ENCODE measurements at regions not wholly inside any gene's neighbourhood (a gene's known extent, or its start where the extent isn't known, plus 50 kb on each side); places are given as distances from the start of the nearest gene placed in this dataset.

GRCh38 chr5:158116965-158117364 is 258.0 kb upstream of the CLINT1 start:
- H3K27ac ChIP-seq (ENCODE audit: control insufficient read depth, insufficient read depth, low read length), result no peak overlapping the region

DNA sequence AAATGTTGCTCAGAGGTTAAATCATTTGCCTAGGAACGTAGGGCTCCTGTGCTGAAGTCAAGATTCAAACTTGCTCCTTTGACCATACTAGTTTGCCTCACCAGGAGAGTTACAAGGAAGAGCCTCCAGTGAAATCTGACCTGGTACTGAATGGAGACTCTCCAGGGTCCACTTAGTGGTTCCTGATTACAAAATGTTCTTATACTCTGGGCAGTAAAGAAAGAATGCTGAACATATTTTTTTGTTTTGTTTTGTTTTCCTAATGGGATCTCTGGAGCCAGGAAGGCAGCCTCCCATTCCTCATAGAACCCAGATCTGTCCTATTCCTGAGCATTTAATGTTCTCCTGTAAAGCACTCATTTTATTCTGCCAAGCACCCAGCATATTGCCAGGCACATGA is 256.5 kb upstream of the CLINT1 start:
- dilution Hi-C loops (cut with MboI; ENCODE audit: extremely low pct_ligation_motif_present, low sequenced_read_pairs), result no loop called here
- FAIRE-seq (no peak), DNase-seq (ENCODE audit: low read depth, low spot score) (no peak)
- no peak overlapping the region for H3K4me3 ChIP-seq (ENCODE audit: control insufficient read depth in 2 of 3, extremely low read depth in 1 of 3, insufficient read depth in 2 of 3, low read depth in 1 of 3, low read length in 3 of 3)
- H3K9me1 ChIP-seq (ENCODE audit: control insufficient read depth, extremely low read depth, insufficient read depth, low read length), result no peaks in the 10 kb centered on the region
- H3K4me1 ChIP-seq (ENCODE audit: control insufficient read depth, extremely low read depth, insufficient read depth, low read length), result peaks cover 4% of the 10 kb centered on the region
- no peaks in the 10 kb centered on the region for H3K36me3 ChIP-seq (ENCODE audit: control insufficient read depth in 2 of 2, extremely low read depth in 1 of 2, insufficient read depth in 2 of 2, low read length in 2 of 2)
- no peaks in the 10 kb centered on the region for H3K79me2 ChIP-seq (ENCODE audit: control insufficient read depth, insufficient read depth, low read length)
- H3K27me3 ChIP-seq (ENCODE audit: control insufficient read depth, extremely low read depth, insufficient read depth, low read length), result no peaks in the 10 kb centered on the region
- no peak for TF ChIP-seq EZH2 (IDR thresholded peaks at IDR 0.05; ENCODE audit: low read length)
- TF ChIP-seq, protein P1, sequence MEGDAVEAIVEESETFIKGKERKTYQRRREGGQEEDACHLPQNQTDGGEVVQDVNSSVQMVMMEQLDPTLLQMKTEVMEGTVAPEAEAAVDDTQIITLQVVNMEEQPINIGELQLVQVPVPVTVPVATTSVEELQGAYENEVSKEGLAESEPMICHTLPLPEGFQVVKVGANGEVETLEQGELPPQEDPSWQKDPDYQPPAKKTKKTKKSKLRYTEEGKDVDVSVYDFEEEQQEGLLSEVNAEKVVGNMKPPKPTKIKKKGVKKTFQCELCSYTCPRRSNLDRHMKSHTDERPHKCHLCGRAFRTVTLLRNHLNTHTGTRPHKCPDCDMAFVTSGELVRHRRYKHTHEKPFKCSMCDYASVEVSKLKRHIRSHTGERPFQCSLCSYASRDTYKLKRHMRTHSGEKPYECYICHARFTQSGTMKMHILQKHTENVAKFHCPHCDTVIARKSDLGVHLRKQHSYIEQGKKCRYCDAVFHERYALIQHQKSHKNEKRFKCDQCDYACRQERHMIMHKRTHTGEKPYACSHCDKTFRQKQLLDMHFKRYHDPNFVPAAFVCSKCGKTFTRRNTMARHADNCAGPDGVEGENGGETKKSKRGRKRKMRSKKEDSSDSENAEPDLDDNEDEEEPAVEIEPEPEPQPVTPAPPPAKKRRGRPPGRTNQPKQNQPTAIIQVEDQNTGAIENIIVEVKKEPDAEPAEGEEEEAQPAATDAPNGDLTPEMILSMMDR (optimal IDR thresholded peaks at IDR 0.05 in 1 of 3, IDR thresholded peaks at IDR 0.05 in 1 of 3, conservative IDR thresholded peaks at IDR 0.05 in 1 of 3; ENCODE audit: extremely low read depth in 1 of 3, insufficient read depth in 2 of 3, low read length in 3 of 3), result no peak
- H4K20me1 ChIP-seq (ENCODE audit: control insufficient read depth, extremely low read depth, insufficient read depth, low read length), result no peaks in the 10 kb centered on the region
- H3K27ac ChIP-seq (ENCODE audit: control insufficient read depth, insufficient read depth, low read length), result no peak overlapping the region
- no peak overlapping the region for H3K9ac ChIP-seq (ENCODE audit: control insufficient read depth, extremely low read depth, insufficient read depth, low read length)
- no peak overlapping the region for H2AFZ ChIP-seq (ENCODE audit: control insufficient read depth, low read length)
- no peak overlapping the region for H3K4me2 ChIP-seq (ENCODE audit: control insufficient read depth, extremely low read depth, insufficient read depth, low read depth, low read length)
- no peaks in the 10 kb centered on the region for H3K9me3 ChIP-seq (ENCODE audit: control insufficient read depth, low read depth, low read length)

More at GRCh38 chr5:158116965-158117364, 258.0 kb upstream of the CLINT1 start:
- Histone ChIP-seq H3K4me1 (ENCODE audit: control insufficient read depth, extremely low read depth, insufficient read depth, low read length) (peaks cover 4% of the 10 kb centered on the region), H4K20me1 (ENCODE audit: control insufficient read depth, extremely low read depth, insufficient read depth, low read length) (no peaks in the 10 kb centered on the region), H3K27me3 (ENCODE audit: control insufficient read depth, extremely low read depth, insufficient read depth, low read length) (no peaks in the 10 kb centered on the region), H3K9me3 (ENCODE audit: control insufficient read depth, low read depth, low read length) (no peaks in the 10 kb centered on the region), H3K9ac (ENCODE audit: control insufficient read depth, extremely low read depth, insufficient read depth, low read length) (no peak overlapping the region), H3K4me3 (ENCODE audit: control insufficient read depth in 2 of 3, extremely low read depth in 1 of 3, insufficient read depth in 2 of 3, low read depth in 1 of 3, low read length in 3 of 3) (no peak overlapping the region), H3K36me3 (ENCODE audit: control insufficient read depth in 2 of 2, extremely low read depth in 1 of 2, insufficient read depth in 2 of 2, low read length in 2 of 2) (no peaks in the 10 kb centered on the region), H3K9me1 (ENCODE audit: control insufficient read depth, extremely low read depth, insufficient read depth, low read length) (no peaks in the 10 kb centered on the region), H3K79me2 (ENCODE audit: control insufficient read depth, insufficient read depth, low read length) (no peaks in the 10 kb centered on the region), H3K4me2 (ENCODE audit: control insufficient read depth, extremely low read depth, insufficient read depth, low read depth, low read length) (no peak overlapping the region), H2AFZ (ENCODE audit: control insufficient read depth, low read length) (no peak overlapping the region)
- dilution Hi-C loops (cut with MboI; ENCODE audit: extremely low pct_ligation_motif_present, low sequenced_read_pairs), result no loop called here
- TF ChIP-seq EZH2 (IDR thresholded peaks at IDR 0.05; ENCODE audit: low read length), result no peak
- TF ChIP-seq, protein P1 (optimal IDR thresholded peaks at IDR 0.05 in 1 of 3, IDR thresholded peaks at IDR 0.05 in 1 of 3, conservative IDR thresholded peaks at IDR 0.05 in 1 of 3; ENCODE audit: extremely low read depth in 1 of 3, insufficient read depth in 2 of 3, low read length in 3 of 3), result no peak
- DNase-seq (ENCODE audit: low read depth, low spot score) (no peak), FAIRE-seq (no peak)

Measured in keratinocyte (primary cell).